Tibial nerve (tissue), 4 donors: ENCODE measurements at regions not wholly inside any gene's neighbourhood (a gene's known extent, or its start where the extent isn't known, plus 50 kb on each side); places are given as distances from the start of the nearest gene placed in this dataset.

Source experiments
- CTCF ChIP-seq, 5 experiments: fragments of 200-600 bp in 3 of 5; fragments of 450-650 bp in 2 of 5; sonication (generic) in 3 of 5; IDR thresholded peaks; one replicate each; pipeline ENCODE4 v1.5.1; 2016 to 2019; ENCODE audit warnings: antibody characterized with exemption in 5 of 5, mild to moderate bottlenecking in 3 of 5, moderate library complexity in 2 of 5
- EP300 ChIP-seq, 2 donors: sonication (generic); formaldehyde crosslinking; IDR thresholded peaks; one replicate each; pipeline ENCODE4 v1.6.1; 2017; ENCODE audit warnings: antibody characterized with exemption in 2 of 2, mild to moderate bottlenecking in 1 of 2

- no peak for TF ChIP-seq CTCF (IDR thresholded peaks at IDR 0.05)
- TF ChIP-seq EP300 (IDR thresholded peaks at IDR 0.05) = no peak
These were observed 1023.2 kb downstream of the BCL11A start for GRCh38 chr2:59530258-59530657.
